ENCODE measurements at regions not wholly inside any gene's neighbourhood (a gene's known extent, or its start where the extent isn't known, plus 50 kb on each side); places are given as distances from the start of the nearest gene placed in this dataset.

GRCh38 chr12:89906178-89906577 lies 197.5 kb upstream of the ATP2B1 start:
- Histone ChIP-seq H3K4me3 (ENCODE audit: low read depth, low read length) (no peak overlapping the region), H3K4me1 (ENCODE audit: insufficient read depth) (no peaks in the 10 kb centered on the region), H3K36me3 (ENCODE audit: insufficient read depth) (no peaks in the 10 kb centered on the region), H3K27ac (ENCODE audit: low read depth) (no peak overlapping the region)
- no peak for DNase-seq (ENCODE audit: extremely low spot score)

- 42% methylated on average over 1 of the region's 1 CpG for WGBS
- no peak for DNase-seq (ENCODE audit: extremely low spot score)
- Histone ChIP-seq H3K4me1 (ENCODE audit: insufficient read depth) (no peaks in the 10 kb centered on the region), H3K4me3 (ENCODE audit: low read depth, low read length) (no peak overlapping the region), H3K27ac (ENCODE audit: low read depth) (no peak overlapping the region), H3K36me3 (ENCODE audit: insufficient read depth) (no peaks in the 10 kb centered on the region)
Measured at GRCh38 chr12:89901906-89902642, 193.4 kb upstream of the ATP2B1 start.

- DNase-seq (ENCODE audit: extremely low spot score) = no peak
- H3K4me3 ChIP-seq (ENCODE audit: low read depth, low read length) = no peak overlapping the region
- 85% methylated on average over 2 of the region's 2 CpGs for WGBS
- H3K27ac ChIP-seq (ENCODE audit: low read depth) = no peak overlapping the region
- H3K4me1 ChIP-seq (ENCODE audit: insufficient read depth) = no peaks in the 10 kb centered on the region
- no peaks in the 10 kb centered on the region for H3K36me3 ChIP-seq (ENCODE audit: insufficient read depth)
Measured at GRCh38 chr12:89901319-89901718, 192.7 kb upstream of the ATP2B1 start.

- no peak overlapping the region for H3K27ac ChIP-seq (ENCODE audit: low read depth)
- no peak for DNase-seq (ENCODE audit: extremely low spot score)
- 92% methylated on average over 2 of the region's 2 CpGs for WGBS
- H3K36me3 ChIP-seq (ENCODE audit: insufficient read depth) = no peaks in the 10 kb centered on the region
- no peak overlapping the region for H3K4me3 ChIP-seq (ENCODE audit: low read depth, low read length)
- no peaks in the 10 kb centered on the region for H3K4me1 ChIP-seq (ENCODE audit: insufficient read depth)
Measured at GRCh38 chr12:89899651-89900050, 191.0 kb upstream of the ATP2B1 start.

GRCh38 chr12:89895591-89895990 lies 187.0 kb upstream of the ATP2B1 start:
- no peak for DNase-seq (ENCODE audit: extremely low spot score)
- Histone ChIP-seq H3K27ac (ENCODE audit: low read depth) (no peak overlapping the region), H3K4me3 (ENCODE audit: low read depth, low read length) (no peak overlapping the region), H3K36me3 (ENCODE audit: insufficient read depth) (no peaks in the 10 kb centered on the region), H3K4me1 (ENCODE audit: insufficient read depth) (no peaks in the 10 kb centered on the region)
- 89% methylated on average over 2 of the region's 2 CpGs for WGBS

- 97% methylated on average over 5 of the region's 5 CpGs for WGBS
- no peak for DNase-seq (ENCODE audit: extremely low spot score)
- Histone ChIP-seq H3K27ac (ENCODE audit: low read depth) (no peak overlapping the region), H3K36me3 (ENCODE audit: insufficient read depth) (no peaks in the 10 kb centered on the region), H3K4me3 (ENCODE audit: low read depth, low read length) (no peak overlapping the region), H3K4me1 (ENCODE audit: insufficient read depth) (no peaks in the 10 kb centered on the region)
Measured at GRCh38 chr12:89895101-89895500, 186.5 kb upstream of the ATP2B1 start.

GRCh38 chr12:89893972-89894706 lies 185.5 kb upstream of the ATP2B1 start:
- H3K27ac ChIP-seq (ENCODE audit: low read depth) = no peak overlapping the region
- no peaks in the 10 kb centered on the region for H3K4me1 ChIP-seq (ENCODE audit: insufficient read depth)
- no peak for DNase-seq (ENCODE audit: extremely low spot score)
- H3K4me3 ChIP-seq (ENCODE audit: low read depth, low read length) = no peak overlapping the region
- WGBS = 95% methylated on average over 1 of the region's 1 CpG
- H3K36me3 ChIP-seq (ENCODE audit: insufficient read depth) = no peaks in the 10 kb centered on the region

- Histone ChIP-seq H3K36me3 (ENCODE audit: insufficient read depth) (no peaks in the 10 kb centered on the region), H3K4me1 (ENCODE audit: insufficient read depth) (no peaks in the 10 kb centered on the region), H3K4me3 (ENCODE audit: low read depth, low read length) (no peak overlapping the region), H3K27ac (ENCODE audit: low read depth) (no peak overlapping the region)
- DNase-seq (ENCODE audit: extremely low spot score) = no peak
Measured at GRCh38 chr12:89892436-89892835, 183.8 kb upstream of the ATP2B1 start.

GRCh38 chr12:89891933-89892332 lies 183.3 kb upstream of the ATP2B1 start:
- Histone ChIP-seq H3K36me3 (ENCODE audit: insufficient read depth) (no peaks in the 10 kb centered on the region), H3K4me1 (ENCODE audit: insufficient read depth) (no peaks in the 10 kb centered on the region), H3K4me3 (ENCODE audit: low read depth, low read length) (no peak overlapping the region), H3K27ac (ENCODE audit: low read depth) (no peak overlapping the region)
- DNase-seq (ENCODE audit: extremely low spot score) = no peak

GRCh38 chr12:89890161-89890560 lies 181.5 kb upstream of the ATP2B1 start:
- Histone ChIP-seq H3K4me3 (ENCODE audit: low read depth, low read length) (no peak overlapping the region), H3K27ac (ENCODE audit: low read depth) (no peak overlapping the region), H3K36me3 (ENCODE audit: insufficient read depth) (no peaks in the 10 kb centered on the region), H3K4me1 (ENCODE audit: insufficient read depth) (no peaks in the 10 kb centered on the region)
- WGBS = 93% methylated on average over 2 of the region's 2 CpGs
- DNase-seq (ENCODE audit: extremely low spot score) = no peak

GRCh38 chr12:89889062-89889461 lies 180.4 kb upstream of the ATP2B1 start:
- H3K27ac ChIP-seq (ENCODE audit: low read depth) = no peak overlapping the region
- no peak for DNase-seq (ENCODE audit: extremely low spot score)
- H3K4me1 ChIP-seq (ENCODE audit: insufficient read depth) = no peaks in the 10 kb centered on the region
- no peaks in the 10 kb centered on the region for H3K36me3 ChIP-seq (ENCODE audit: insufficient read depth)
- H3K4me3 ChIP-seq (ENCODE audit: low read depth, low read length) = no peak overlapping the region
- 95% methylated on average over 4 of the region's 4 CpGs for WGBS

GRCh38 chr12:89884952-89885351 lies 176.3 kb upstream of the ATP2B1 start:
- Histone ChIP-seq H3K4me3 (ENCODE audit: low read depth, low read length) (no peak overlapping the region), H3K27ac (ENCODE audit: low read depth) (no peak overlapping the region), H3K4me1 (ENCODE audit: insufficient read depth) (no peaks in the 10 kb centered on the region), H3K36me3 (ENCODE audit: insufficient read depth) (no peaks in the 10 kb centered on the region)
- no peak for DNase-seq (ENCODE audit: extremely low spot score)

GRCh38 chr12:89884416-89884898 lies 175.8 kb upstream of the ATP2B1 start:
- Histone ChIP-seq H3K4me1 (ENCODE audit: insufficient read depth) (no peaks in the 10 kb centered on the region), H3K27ac (ENCODE audit: low read depth) (no peak overlapping the region), H3K4me3 (ENCODE audit: low read depth, low read length) (no peak overlapping the region), H3K36me3 (ENCODE audit: insufficient read depth) (no peaks in the 10 kb centered on the region)
- DNase-seq (ENCODE audit: extremely low spot score) = peak; percentile 55
- 61% methylated on average over 1 of the region's 1 CpG for WGBS

- Histone ChIP-seq H3K4me1 (ENCODE audit: insufficient read depth) (no peaks in the 10 kb centered on the region), H3K27ac (ENCODE audit: low read depth) (no peak overlapping the region), H3K4me3 (ENCODE audit: low read depth, low read length) (no peak overlapping the region), H3K36me3 (ENCODE audit: insufficient read depth) (no peaks in the 10 kb centered on the region)
- peak; percentile 32 for DNase-seq (ENCODE audit: extremely low spot score)
- WGBS = 81% methylated on average over 4 of the region's 4 CpGs
Measured at GRCh38 chr12:89883630-89884389, 175.2 kb upstream of the ATP2B1 start.
